ENCODE measurements at regions not wholly inside any gene's neighbourhood (a gene's known extent, or its start where the extent isn't known, plus 50 kb on each side); places are given as distances from the start of the nearest gene placed in this dataset.
"Not testable (repeated sequence)": the region's sequence is repeated elsewhere in the genome, so short reads cannot be mapped to it uniquely, and the experiment has no call there.

- no peak for DNase-seq
Observed at GRCh38 chr14:101083564-101084435, 180.3 kb upstream of the RTL1 start.

DNA sequence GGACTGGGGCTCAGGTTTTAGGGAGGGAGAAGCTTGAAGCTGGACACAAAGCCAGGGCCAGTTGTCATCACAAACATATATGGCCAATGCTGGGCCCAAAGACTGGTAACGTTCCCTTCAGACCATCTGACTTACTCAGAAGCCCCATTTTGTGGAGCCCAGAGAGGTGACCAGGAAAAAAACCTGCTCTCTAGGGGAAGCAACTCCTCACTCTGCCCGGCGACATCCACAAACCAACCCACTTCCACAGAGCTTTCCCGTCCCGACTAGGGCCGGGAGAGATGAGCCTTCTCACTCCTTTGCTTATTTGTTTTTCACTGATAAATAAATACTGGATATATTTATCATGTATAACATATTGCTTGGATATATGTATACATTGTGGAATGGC lies 180.9 kb upstream of the RTL1 start:
- no peak for DNase-seq

DNA sequence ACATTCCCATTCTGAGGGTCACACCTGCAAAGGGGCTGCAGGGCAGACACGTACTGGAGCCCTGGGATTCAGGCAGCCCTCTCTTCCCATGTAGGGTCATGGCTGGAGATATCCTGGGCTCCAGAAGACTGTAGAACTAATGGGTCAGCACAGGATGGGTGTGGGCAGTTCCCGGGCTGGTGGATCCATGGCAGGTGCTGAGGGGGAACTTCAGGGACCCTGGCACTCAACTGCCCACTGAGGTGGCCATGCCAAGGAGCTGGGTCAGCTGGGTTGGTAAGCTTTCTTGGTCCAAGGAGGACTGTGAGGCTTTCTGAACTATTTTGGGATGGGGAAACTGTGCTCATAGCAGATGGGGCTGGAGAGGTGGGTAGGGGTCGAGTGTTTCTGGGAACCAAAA lies 183.4 kb upstream of the RTL1 start:
- DNase-seq = no peak

- DNase-seq = no peak
Observed at GRCh38 chr14:101087614-101088394, 184.3 kb upstream of the RTL1 start.

DNA sequence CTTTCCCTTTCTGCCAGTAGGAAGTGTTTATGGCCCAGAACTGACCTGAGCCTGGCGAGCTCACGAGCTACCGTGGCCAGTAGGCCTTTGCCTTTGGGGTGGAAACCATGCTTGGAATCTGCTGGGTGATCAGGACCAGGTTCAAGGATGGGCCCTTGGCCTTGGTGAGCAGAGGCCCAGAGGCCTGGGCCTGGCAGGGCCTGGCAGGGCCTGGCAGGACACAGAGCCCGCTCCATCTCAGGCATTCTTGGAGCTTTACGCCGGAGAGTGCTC lies 184.8 kb upstream of the RTL1 start:
- DNase-seq = no peak

- DNase-seq = no peak
Observed at GRCh38 chr14:101088714-101089113, 185.2 kb upstream of the RTL1 start.

DNA sequence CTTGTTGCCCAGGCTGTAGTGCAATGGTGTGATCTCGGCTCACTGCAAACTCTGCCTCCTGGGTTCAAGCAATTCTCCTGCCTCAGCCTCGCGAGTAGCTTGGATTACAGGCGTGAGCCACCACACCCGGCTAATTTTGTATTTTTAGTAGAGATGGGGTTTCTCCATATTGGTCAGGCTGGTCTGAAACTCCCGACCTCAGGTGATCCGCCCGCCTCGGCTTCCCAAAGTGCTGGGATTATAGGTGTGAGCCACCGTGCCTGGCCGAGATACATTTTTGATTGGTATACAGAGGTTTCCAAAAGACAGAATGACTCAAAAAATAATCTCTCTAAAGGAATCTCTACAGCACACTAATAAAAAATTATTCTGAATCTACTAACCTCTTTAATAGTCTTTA lies 187.0 kb upstream of the RTL1 start:
- DNase-seq = not testable (repeated sequence)

DNA sequence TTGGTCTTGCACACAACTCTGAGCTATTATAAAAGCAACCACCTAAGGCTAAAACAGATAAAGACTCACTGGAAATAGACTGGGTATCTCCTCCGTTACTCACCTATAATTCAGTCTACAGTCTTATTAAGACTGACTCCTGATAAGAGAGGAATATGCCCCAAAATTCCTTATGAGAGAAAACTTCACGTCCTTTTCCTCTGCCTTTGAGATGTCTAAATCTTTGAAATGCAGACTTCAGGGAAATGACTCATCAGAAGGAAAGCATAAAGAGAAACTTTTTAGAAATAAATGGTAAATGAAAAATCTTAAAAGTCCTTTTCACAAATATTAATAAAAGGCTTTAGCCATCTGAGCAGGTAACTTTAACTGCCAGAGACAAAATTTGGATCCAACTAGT lies 187.5 kb upstream of the RTL1 start:
- no peak for DNase-seq

DNA sequence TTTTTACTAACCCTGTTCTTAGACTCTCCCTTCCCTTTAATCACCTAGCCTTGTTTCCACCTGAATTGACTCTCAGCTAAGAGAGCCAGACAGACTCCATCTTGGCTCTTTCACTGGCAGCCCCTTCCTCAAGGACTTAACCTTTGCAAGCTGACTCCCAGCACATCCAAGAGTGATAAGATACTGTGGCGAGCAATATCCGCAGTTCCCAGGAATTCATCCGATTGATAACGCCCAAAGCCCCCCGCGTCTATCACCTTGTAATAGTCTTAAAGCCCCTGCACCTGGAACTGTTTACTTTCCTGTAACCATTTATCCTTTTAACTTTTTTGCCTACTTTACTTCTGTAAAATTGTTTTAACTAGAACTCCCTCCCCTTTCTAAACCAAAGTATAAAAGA lies 191.4 kb upstream of the RTL1 start:
- not testable (repeated sequence) for DNase-seq

GRCh38 chr14:101096551-101096950 lies 193.0 kb upstream of the RTL1 start:
- no peak for DNase-seq

DNA sequence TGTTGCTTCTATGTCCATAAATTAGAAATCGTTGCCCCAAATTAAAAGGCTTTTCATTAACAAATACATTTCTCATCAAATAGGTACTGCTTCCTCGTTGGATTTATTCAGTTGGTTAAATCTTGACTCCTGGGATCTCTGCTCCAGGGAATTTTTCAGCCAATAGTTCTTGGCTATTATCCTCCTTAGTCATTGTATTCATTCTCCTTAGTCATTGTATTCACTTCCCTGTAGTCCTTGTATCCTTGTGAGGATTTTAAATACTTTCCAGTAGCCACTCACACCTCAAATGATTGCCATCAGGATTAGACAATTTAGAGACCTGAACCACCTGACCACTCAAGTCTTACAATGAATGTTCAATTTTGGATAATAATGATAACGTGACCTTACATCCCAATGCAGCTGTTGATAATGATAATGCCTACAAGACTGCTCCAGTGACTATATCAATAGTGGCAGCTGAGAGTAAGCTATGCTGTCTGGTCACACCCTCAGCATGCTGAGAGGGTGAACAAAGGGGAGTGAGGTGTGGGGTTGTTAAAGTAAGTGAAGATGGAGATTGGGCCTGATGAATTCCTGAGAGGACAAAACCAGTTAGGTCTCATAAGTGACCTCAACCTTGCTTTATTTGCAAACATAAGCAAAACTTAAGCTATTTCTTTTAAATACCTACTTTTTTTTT lies 193.7 kb upstream of the RTL1 start:
- DNase-seq = no peak

DNA sequence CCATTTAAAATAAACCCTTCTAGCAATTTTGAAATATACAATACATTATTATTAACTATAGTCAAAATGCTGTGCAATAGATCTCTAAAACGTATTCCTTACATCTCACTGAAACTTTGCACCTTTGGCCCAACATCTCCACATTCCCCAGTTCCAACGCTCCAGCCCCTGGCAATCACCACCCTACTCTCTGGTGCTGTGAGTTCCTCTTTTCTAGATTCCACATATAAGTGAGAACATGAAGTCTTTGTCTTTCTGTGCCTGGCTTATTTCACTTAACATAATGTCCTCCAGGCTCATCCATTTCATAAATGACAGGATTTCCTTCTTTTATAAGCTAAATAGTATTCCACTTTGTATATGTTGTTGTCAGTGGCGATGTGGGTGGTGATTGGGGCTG lies 194.7 kb upstream of the RTL1 start:
- DNase-seq = no peak

DNA sequence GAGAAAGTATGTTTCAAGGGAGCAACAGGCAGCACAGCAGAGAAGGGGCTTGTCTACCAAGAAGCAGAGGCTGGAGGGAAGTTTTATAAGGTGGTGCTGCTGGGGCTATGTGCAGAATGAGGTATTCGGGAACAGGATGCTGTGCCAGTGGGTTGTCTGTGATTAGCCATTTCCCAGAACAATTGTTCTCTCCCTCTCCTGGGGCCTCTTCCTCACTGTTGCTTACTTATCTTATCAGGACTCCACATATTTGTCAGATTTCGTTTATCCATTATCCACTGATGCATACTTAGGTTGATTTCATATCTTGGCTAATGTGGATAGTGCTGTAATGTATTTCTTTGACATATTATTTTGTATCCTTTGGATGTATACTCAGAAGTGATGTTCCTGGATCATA lies 195.1 kb upstream of the RTL1 start:
- DNase-seq = no peak

DNA sequence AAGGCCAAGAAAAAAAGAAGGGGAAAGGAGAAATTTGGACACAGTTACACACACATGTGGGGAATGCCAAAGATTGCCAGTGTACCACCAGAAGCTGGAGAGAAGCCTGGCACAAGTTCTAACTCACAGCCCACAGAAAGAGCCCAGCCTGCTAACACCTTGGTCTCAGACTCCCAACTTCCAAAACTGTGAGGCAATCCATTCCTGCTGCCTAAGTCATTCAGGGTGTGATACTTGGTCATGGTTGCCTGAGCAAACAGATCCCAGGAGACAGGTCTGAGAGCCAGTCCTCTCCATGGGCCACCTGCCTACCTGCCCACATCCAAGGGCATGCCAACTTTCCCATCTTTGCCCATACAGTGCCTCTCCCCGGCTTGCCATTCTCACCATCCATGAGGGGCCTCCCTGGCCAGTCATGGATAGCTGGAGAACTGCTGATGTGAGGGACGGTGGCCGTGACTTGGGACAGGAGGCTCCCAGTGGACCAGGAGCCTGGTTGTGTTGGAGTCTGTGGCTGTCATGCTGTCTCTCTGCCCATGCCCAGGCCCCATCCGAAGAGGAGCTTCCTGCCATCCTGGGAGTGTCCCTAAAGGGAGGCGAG lies 198.0 kb upstream of the RTL1 start:
- DNase-seq = no peak

- no peak for DNase-seq
Observed at GRCh38 chr14:101102875-101103274, 199.4 kb upstream of the RTL1 start.

GRCh38 chr14:101103321-101103901 lies 199.9 kb upstream of the RTL1 start:
- DNase-seq = no peak

DNA sequence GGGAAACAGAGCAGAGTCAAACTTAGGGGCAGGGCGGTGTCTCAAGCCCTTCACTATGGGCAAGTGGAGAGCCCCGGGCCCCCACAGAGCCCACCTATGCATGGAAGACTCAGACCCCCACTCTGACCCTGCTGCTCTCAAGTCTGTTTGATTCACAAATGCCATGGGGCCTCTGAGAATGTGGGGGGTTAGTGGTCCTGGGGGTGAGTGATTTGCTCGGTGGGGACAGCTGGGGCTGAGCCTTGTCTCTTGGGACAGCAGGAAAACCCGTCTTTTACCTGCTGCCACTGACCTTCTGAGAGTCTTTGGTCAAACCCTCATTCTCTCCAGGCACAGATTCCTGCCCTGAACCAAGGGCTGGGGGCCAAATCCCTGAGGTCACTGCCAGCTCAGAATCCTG lies 201.0 kb upstream of the RTL1 start:
- DNase-seq = no peak

DNA sequence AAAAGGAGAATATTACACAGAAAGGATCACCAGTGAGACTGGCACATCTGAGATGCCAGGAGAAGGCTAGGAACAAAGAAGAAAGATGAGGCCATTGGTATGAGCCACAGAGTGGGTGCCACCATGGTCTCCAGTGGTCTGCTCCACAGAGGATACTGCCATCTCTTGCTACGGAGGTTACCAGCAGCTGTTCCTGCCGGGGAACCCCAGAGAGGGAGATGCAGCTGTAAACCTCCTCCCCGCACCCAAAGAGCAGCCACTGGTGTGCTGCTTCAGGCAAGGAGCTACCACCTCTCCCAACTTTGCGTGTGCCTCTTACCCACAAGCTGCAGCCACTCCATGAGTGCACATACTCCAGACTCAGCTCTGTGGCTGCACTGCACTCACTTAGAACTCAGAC lies 201.5 kb upstream of the RTL1 start:
- DNase-seq = no peak

DNA sequence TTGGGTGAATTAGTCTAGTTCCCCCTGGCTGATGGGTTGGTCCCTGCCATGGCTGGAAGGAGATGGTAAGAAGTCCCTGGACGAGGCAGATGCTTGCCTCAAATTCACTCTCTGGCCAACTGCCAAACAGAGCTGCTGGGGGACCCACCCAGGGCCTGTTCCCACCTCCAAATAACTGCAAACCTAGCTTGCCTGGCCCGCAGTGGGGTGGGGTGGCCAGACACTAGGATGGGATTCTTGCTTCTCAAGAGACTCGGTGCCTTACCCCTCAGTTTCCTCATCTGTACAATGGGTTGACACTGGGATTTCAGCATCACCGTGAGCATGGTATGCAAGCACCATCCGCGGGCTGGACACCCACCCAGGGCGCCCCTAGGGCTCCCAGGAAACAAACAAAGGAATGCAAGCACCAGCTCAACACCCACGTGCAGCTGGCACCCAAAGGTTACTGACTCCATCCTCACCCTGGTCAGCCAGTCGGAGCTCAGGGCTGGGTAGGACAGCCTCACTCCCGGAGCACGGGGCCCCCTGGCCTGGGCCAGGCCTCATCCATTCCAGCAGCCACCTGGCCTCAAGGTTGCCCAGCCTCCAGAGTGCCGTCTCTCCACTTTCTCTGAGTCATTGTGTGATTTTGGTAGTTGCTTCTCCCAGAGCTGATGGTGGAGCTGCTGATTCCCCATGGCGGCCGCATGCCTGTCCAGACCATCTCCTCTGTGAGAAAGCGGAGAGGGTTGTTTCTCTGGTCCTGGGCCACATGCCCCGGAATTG lies 205.2 kb upstream of the RTL1 start:
- no peak for DNase-seq

DNA sequence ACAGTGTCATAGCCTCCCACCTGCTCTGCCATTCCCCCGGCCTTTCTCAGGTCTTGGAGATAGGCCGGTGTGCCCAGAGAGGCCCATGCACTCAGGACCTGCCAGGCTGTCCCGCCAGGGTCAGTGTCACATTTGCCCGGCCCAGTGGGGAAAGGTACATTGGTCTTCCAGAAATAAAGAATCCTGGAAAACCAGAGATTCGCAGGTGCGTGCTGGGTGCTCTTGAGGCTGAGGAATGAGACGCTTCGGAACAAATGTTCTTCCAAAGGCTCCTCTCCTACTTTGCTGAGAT lies 205.8 kb upstream of the RTL1 start:
- DNase-seq = no peak

- no peak for DNase-seq
Observed at GRCh38 chr14:101109981-101110728, 206.6 kb upstream of the RTL1 start.

Data from inflammatory macrophage treated with lipopolysaccharide for 1 hour (primary cell).